ENCODE measurements at regions not wholly inside any gene's neighbourhood (a gene's known extent, or its start where the extent isn't known, plus 50 kb on each side); places are given as distances from the start of the nearest gene placed in this dataset.

DNA sequence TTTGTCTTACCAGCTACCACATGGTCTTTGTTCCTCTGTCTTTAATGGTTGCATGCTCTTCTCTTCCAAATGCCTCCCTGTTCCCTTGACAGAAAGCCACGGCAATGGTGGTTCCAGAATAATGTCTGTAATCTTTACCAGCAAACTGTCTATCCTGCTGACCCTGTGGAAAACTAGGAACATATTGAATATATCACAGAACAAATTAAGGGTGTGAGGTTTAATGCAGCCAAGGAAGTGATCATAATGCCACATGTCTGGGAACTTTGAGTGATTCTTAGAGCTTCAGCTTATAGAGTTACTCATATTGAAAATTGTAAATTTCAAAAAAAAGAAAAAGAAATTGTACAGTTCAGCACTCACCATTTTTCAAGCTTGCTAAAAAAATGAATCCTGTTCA lies 282.9 kb upstream of the RARB start:
- Histone ChIP-seq H3K36me3 (ENCODE audit: insufficient read depth, low read length) (no peaks in the 10 kb centered on the region), H3K4me1 (ENCODE audit: insufficient read depth, low read length) (peaks cover 11% of the 10 kb centered on the region; the same call in 1 of the 2 replicates)

DNA sequence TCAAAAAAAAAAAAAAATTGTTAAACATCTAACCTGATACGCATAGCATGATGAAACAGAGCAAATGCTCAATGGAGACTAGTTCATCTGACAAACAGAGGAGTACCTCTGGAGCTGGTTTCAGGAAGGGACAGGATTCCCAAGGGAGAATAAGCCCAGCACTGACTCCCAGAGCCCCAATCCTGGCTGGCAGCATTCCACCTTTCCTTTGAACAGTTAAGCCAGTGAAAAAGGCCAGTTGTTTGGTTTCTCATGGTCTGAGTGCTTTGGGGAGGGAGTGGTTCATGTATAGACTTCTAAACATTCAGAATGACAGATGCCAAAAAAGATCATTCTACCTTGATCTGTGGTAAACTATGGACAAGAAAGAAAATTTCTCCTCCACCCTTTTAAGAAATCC lies 277.9 kb upstream of the RARB start:
- H3K9ac ChIP-seq (ENCODE audit: low read depth, low read length) = no peak overlapping the region
- no peaks in the 10 kb centered on the region for H3K36me3 ChIP-seq (ENCODE audit: insufficient read depth, low read length)
- H3K9me3 ChIP-seq (ENCODE audit: control insufficient read depth, insufficient read depth, low read length) = no peaks in the 10 kb centered on the region
- peaks cover 38% of the 10 kb centered on the region for H3K4me1 ChIP-seq (ENCODE audit: insufficient read depth, low read length)

More for the DNA sequence above, 282.9 kb upstream of the RARB start:
- Histone ChIP-seq H3K9ac (ENCODE audit: low read depth, low read length) (no peak overlapping the region), H3K9me3 (ENCODE audit: control insufficient read depth, insufficient read depth, low read length) (no peaks in the 10 kb centered on the region)

DNA sequence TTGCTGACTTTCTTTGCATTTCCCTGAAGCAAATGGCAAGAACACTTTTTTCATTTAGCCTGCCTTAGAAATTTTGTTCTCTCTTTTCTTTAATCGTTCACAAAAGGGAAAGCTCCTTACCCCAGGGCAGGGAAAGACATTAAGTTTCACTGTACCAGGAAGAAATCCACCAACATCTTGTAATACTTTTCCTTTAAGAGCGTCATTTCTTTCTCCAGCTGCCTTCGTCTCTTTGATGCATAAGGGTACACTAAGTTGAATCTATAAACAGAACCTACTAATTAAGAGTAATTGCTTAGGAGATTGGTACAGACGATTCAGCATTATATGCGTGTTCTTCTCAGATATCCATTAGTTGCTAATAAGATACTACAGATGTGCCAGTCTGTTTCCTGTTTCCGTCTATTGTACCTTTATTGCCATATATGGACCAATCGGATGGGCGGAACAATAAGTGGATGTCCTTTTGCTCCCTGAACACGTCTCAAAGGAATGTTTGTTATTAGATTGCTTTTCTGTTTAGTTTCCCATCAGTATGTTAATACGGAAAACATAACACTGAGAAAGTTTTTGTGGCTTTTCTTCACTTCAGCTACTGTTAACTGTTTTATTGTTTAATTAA lies 276.7 kb upstream of the RARB start:
- no peaks in the 10 kb centered on the region for H3K9me3 ChIP-seq (ENCODE audit: control insufficient read depth, insufficient read depth, low read length)
- H3K4me1 ChIP-seq (ENCODE audit: insufficient read depth, low read length) = peaks cover 43% of the 10 kb centered on the region
- H3K9ac ChIP-seq (ENCODE audit: low read depth, low read length) = no peak overlapping the region
- no peaks in the 10 kb centered on the region for H3K36me3 ChIP-seq (ENCODE audit: insufficient read depth, low read length)

- Histone ChIP-seq H3K9ac (ENCODE audit: low read depth, low read length) (no peak overlapping the region), H3K4me1 (ENCODE audit: insufficient read depth, low read length) (peaks cover 48% of the 10 kb centered on the region), H3K36me3 (ENCODE audit: insufficient read depth, low read length) (no peaks in the 10 kb centered on the region), H3K9me3 (ENCODE audit: control insufficient read depth, insufficient read depth, low read length) (no peaks in the 10 kb centered on the region)
These were observed 276.2 kb upstream of the RARB start for GRCh38 chr3:25151903-25152295.

- Histone ChIP-seq H3K9me3 (ENCODE audit: control insufficient read depth, insufficient read depth, low read length) (no peaks in the 10 kb centered on the region), H3K4me1 (ENCODE audit: insufficient read depth, low read length) (peaks cover 59% of the 10 kb centered on the region), H3K36me3 (ENCODE audit: insufficient read depth, low read length) (no peaks in the 10 kb centered on the region), H3K9ac (ENCODE audit: low read depth, low read length) (no peak overlapping the region)
These were observed 274.9 kb upstream of the RARB start for GRCh38 chr3:25153136-25153535.

GRCh38 chr3:25153561-25153960 lies 274.5 kb upstream of the RARB start:
- Histone ChIP-seq H3K9ac (ENCODE audit: low read depth, low read length) (no peak overlapping the region), H3K36me3 (ENCODE audit: insufficient read depth, low read length) (no peaks in the 10 kb centered on the region), H3K4me1 (ENCODE audit: insufficient read depth, low read length) (peaks cover 61% of the 10 kb centered on the region), H3K9me3 (ENCODE audit: control insufficient read depth, insufficient read depth, low read length) (no peaks in the 10 kb centered on the region)

DNA sequence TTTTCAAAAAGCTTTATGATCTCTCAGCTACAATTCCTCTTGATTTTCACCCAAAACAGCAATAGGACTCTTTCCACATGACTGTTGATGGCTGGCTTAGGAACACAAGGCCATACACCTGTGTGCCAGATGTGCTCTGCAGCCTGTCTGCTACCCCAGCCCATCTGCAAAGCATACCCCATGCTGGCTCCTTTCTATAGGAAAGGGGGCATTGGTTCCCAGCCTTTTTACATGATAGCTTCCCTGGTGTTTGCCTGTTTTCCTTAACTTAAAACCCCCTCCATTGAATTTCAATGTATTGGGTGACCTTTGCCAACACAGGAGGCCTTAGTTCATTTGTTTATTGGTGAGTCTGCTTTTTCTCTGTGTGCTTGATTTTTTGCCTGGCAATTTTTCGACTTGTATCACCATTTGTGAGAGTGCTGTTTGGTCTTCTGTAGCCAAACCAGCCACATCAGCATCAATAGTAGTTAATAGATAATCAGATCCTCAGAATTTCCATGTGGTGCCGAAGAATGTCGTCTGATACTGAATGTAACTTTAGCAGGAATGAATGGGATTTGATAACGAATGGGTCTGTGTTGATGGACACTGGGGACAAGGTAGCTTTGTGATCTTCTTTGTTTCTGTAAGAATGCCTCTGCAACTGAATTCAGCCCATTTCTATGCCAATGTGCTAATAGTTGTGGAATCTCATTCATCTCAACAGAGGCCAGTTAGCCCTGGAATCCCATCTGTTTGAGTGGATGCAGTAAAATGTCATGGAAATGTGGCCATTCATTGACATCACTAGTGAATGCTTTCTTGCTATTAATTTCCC lies 272.2 kb upstream of the RARB start:
- H3K9ac ChIP-seq (ENCODE audit: low read depth, low read length) = peak overlapping the region; percentile 24; the same call in 1 of the 2 replicates
- H3K9me3 ChIP-seq (ENCODE audit: control insufficient read depth, insufficient read depth, low read length) = no peaks in the 10 kb centered on the region
- H3K4me1 ChIP-seq (ENCODE audit: insufficient read depth, low read length) = peaks cover 52% of the 10 kb centered on the region
- no peaks in the 10 kb centered on the region for H3K36me3 ChIP-seq (ENCODE audit: insufficient read depth, low read length)

- peaks cover 47% of the 10 kb centered on the region for H3K4me1 ChIP-seq (ENCODE audit: insufficient read depth, low read length)
- no peaks in the 10 kb centered on the region for H3K9me3 ChIP-seq (ENCODE audit: control insufficient read depth, insufficient read depth, low read length)
- peak overlapping the region; percentile 38 for H3K9ac ChIP-seq (ENCODE audit: low read depth, low read length)
- H3K36me3 ChIP-seq (ENCODE audit: insufficient read depth, low read length) = no peaks in the 10 kb centered on the region
These were observed 271.4 kb upstream of the RARB start for GRCh38 chr3:25156626-25157025.

GRCh38 chr3:25165306-25165705 lies 262.8 kb upstream of the RARB start:
- H3K36me3 ChIP-seq (ENCODE audit: insufficient read depth, low read length) = no peaks in the 10 kb centered on the region
- no peak overlapping the region for H3K9ac ChIP-seq (ENCODE audit: low read depth, low read length)
- H3K9me3 ChIP-seq (ENCODE audit: control insufficient read depth, insufficient read depth, low read length) = no peaks in the 10 kb centered on the region; the same call in 1 of the 2 replicates
- no peaks in the 10 kb centered on the region for H3K4me1 ChIP-seq (ENCODE audit: insufficient read depth, low read length)

DNA sequence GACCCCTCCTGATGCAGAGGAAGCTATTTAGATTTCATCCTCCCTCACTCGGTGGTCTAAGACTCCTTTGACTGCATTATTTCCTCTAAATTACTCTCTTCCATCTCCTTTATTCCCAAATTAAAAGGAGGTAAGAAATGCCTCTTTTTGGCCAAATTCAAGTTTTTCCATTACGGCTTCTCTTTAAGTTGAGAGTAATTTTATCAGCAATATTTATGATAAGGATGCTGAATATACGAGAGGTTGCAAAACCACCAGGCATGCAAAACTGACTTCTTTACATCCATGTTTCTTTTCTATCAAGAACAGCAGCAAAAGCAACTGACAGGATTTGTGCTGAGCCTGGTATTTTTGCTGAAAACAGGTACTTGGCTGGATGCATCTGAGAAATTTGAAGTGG lies 262.0 kb upstream of the RARB start:
- no peaks in the 10 kb centered on the region for H3K4me1 ChIP-seq (ENCODE audit: insufficient read depth, low read length)
- H3K9ac ChIP-seq (ENCODE audit: low read depth, low read length) = no peak overlapping the region
- no peaks in the 10 kb centered on the region for H3K36me3 ChIP-seq (ENCODE audit: insufficient read depth, low read length)
- no peaks in the 10 kb centered on the region; the same call in 1 of the 2 replicates for H3K9me3 ChIP-seq (ENCODE audit: control insufficient read depth, insufficient read depth, low read length)

DNA sequence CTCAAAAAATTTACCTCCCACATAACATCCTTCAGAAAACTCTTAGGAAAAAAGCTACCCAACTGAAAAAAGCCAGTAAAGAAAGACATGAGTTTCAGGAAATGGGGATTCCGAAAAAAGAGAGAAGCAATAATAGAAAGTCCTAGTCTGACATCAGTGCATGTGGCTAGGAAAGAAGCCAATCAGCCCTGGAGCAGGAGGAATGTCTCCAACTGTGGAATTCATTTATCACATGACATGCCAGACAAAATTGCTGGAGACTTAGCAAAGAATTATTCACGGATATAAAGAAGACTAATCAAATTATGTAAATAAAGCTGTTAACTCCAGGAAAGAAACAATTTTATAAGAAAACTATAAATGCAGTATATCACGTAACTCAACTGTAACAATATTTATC lies 258.9 kb upstream of the RARB start:
- no peaks in the 10 kb centered on the region; the same call in 1 of the 2 replicates for H3K9me3 ChIP-seq (ENCODE audit: control insufficient read depth, insufficient read depth, low read length)
- no peak overlapping the region for H3K9ac ChIP-seq (ENCODE audit: low read depth, low read length)
- H3K36me3 ChIP-seq (ENCODE audit: insufficient read depth, low read length) = no peaks in the 10 kb centered on the region
- H3K4me1 ChIP-seq (ENCODE audit: insufficient read depth, low read length) = no peaks in the 10 kb centered on the region

GRCh38 chr3:25170021-25170420 lies 258.0 kb upstream of the RARB start:
- Histone ChIP-seq H3K9me3 (ENCODE audit: control insufficient read depth, insufficient read depth, low read length) (no peaks in the 10 kb centered on the region; the same call in 1 of the 2 replicates), H3K4me1 (ENCODE audit: insufficient read depth, low read length) (no peaks in the 10 kb centered on the region), H3K36me3 (ENCODE audit: insufficient read depth, low read length) (no peaks in the 10 kb centered on the region), H3K9ac (ENCODE audit: low read depth, low read length) (no peak overlapping the region)

DNA sequence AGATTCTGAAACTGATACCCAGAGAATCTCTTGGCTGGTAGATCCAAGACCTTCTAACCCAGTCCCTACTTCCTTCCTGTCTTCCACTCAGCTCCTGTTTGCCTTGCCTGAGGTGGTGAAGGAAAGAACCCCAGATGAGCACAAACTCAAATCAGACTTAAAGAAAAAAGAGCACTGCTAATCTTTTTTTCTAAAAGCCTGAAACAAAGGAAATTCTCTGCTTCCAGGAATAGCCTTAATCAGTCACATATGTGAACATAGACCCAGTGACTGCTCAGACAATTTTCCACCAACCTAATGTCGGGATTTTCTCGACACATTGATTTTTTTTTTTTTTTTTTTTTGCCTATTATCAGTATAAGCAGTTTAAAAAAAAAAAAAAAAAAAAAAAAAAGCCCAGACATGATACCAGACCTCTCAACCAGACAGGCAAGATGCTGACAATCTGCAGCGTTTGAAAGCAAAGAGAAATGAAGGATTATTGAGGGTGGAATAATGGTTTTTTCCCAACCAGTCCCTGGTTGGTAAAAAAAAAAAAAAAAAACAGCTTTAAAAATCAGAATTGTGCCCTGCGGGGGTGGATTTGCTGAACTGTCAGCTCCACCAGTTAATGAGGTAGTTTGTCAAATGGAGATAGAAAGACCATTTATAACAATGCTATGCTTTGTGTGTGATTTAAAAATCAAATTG lies 256.8 kb upstream of the RARB start:
- no peaks in the 10 kb centered on the region for H3K36me3 ChIP-seq (ENCODE audit: insufficient read depth, low read length)
- no peak overlapping the region for H3K9ac ChIP-seq (ENCODE audit: low read depth, low read length)
- no peaks in the 10 kb centered on the region for H3K4me1 ChIP-seq (ENCODE audit: insufficient read depth, low read length)
- H3K9me3 ChIP-seq (ENCODE audit: control insufficient read depth, insufficient read depth, low read length) = no peaks in the 10 kb centered on the region; the same call in 1 of the 2 replicates

DNA sequence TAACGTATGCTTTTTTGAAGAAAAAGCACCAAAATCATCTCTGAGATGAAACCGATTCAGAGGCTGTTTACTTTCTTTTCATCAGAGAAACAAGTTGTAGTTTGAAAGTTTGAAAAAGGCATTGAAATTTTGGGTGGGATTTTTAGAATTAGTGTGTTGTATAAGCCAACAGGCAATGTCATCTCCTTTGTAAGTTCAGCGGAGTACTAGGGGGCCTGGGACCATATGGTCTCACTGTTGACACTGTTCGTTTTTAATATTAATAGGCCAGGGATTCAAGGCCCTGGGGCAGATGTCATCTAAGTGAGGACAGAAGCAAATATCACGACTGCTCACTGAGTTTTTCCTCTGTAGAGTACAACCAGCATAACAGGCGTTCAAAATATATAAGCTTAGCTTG lies 256.2 kb upstream of the RARB start:
- Histone ChIP-seq H3K9me3 (ENCODE audit: control insufficient read depth, insufficient read depth, low read length) (no peaks in the 10 kb centered on the region; the same call in 1 of the 2 replicates), H3K4me1 (ENCODE audit: insufficient read depth, low read length) (no peaks in the 10 kb centered on the region), H3K36me3 (ENCODE audit: insufficient read depth, low read length) (no peaks in the 10 kb centered on the region), H3K9ac (ENCODE audit: low read depth, low read length) (no peak overlapping the region)

Data from ES-I3 (cell line).